KMS-11 (cell line): ENCODE measurements at regions not wholly inside any gene's neighbourhood (a gene's known extent, or its start where the extent isn't known, plus 50 kb on each side); places are given as distances from the start of the nearest gene placed in this dataset.

Experiments
- H2AFZ ChIP-seq: fragments of 200-600 bp; sonication (generic); 2 replicates; pipeline ENCODE4 v1.6.1; 2016; ENCODE audit warnings: antibody characterized with exemption, mixed run types, low read depth
- H3K27ac ChIP-seq: fragments of 200-600 bp; sonication (generic); 2 replicates; pipeline ENCODE4 v1.6.1; 2016; ENCODE audit warnings: mild to moderate bottlenecking, mixed run types
- H3K27me3 ChIP-seq: fragments of 200-600 bp; sonication (generic); 2 replicates; pipeline ENCODE4 v1.6.1; 2017; ENCODE audit warnings: mild to moderate bottlenecking, low read depth, mixed run types, moderate library complexity; ENCODE audit not compliant: insufficient read depth
- H3K36me3 ChIP-seq: fragments of 200-600 bp; sonication (generic); 2 replicates; pipeline ENCODE4 v1.6.1; 2017; ENCODE audit warnings: mild to moderate bottlenecking, mixed run types; ENCODE audit not compliant: insufficient read depth
- H3K4me1 ChIP-seq: fragments of 200-600 bp; sonication (generic); 2 replicates; pipeline ENCODE4 v1.6.1; 2016; ENCODE audit warnings: mild to moderate bottlenecking, low read depth, mixed run types; ENCODE audit not compliant: poor library complexity, severe bottlenecking
- H3K4me2 ChIP-seq: fragments of 200-600 bp; sonication (generic); 2 replicates; pipeline ENCODE4 v1.7.0; 2016; ENCODE audit warnings: mild to moderate bottlenecking, mixed run types
- H3K4me3 ChIP-seq: fragments of 200-600 bp; sonication (generic); IDR thresholded peaks from 2 replicates; pipeline ENCODE4 v1.6.1; 2017; ENCODE audit warnings: low read depth, low read length, mixed read lengths; ENCODE audit not compliant: insufficient read depth
- H3K79me2 ChIP-seq: fragments of 200-600 bp; sonication (generic); 2 replicates; pipeline ENCODE4 v1.6.1; 2016; ENCODE audit warnings: low read depth, mixed run types; ENCODE audit not compliant: insufficient read depth
- H3K9ac ChIP-seq: fragments of 200-600 bp; sonication (generic); 2 replicates; pipeline ENCODE4 v1.6.1; 2016; ENCODE audit warnings: mild to moderate bottlenecking, mixed run types
- H4K20me1 ChIP-seq: fragments of 200-600 bp; sonication (generic); 2 replicates; pipeline ENCODE4 v1.6.1; 2016; ENCODE audit warnings: mild to moderate bottlenecking, mixed run types; ENCODE audit not compliant: insufficient read depth
- CTCF ChIP-seq: fragments of 200-600 bp; sonication (generic); conservative IDR thresholded peaks from 2 replicates; pipeline ENCODE4 v1.6.1; 2017; ENCODE audit warnings: low read depth, mild to moderate bottlenecking, antibody characterized with exemption, low read length, moderate library complexity, mixed read lengths

- no peaks in the 10 kb centered on the region for H3K79me2 ChIP-seq
- no peaks in the 10 kb centered on the region for H4K20me1 ChIP-seq
- TF ChIP-seq CTCF = no peak
- H3K4me2 ChIP-seq = no peak overlapping the region
- H3K27ac ChIP-seq = no peak overlapping the region
- no peaks in the 10 kb centered on the region for H3K4me1 ChIP-seq
- no peak overlapping the region for H3K4me3 ChIP-seq
- H3K27me3 ChIP-seq = no peaks in the 10 kb centered on the region
- H3K9ac ChIP-seq = no peak overlapping the region
- no peaks in the 10 kb centered on the region for H3K36me3 ChIP-seq
- no peak overlapping the region for H2AFZ ChIP-seq
Observed at GRCh38 chr11:122362381-122362780, 246.4 kb upstream of the BLID start.

- no peak overlapping the region for H3K4me3 ChIP-seq
- H3K27ac ChIP-seq = no peak overlapping the region
- no peaks in the 10 kb centered on the region for H4K20me1 ChIP-seq
- H3K4me1 ChIP-seq = no peaks in the 10 kb centered on the region
- H3K79me2 ChIP-seq = no peaks in the 10 kb centered on the region
- TF ChIP-seq CTCF = no peak
- no peak overlapping the region for H3K4me2 ChIP-seq
- H2AFZ ChIP-seq = no peak overlapping the region
- no peak overlapping the region for H3K9ac ChIP-seq
- H3K36me3 ChIP-seq = no peaks in the 10 kb centered on the region
- no peaks in the 10 kb centered on the region for H3K27me3 ChIP-seq
Observed at GRCh38 chr11:122360875-122361274, 244.9 kb upstream of the BLID start.

GRCh38 chr11:122359081-122359571 lies 243.1 kb upstream of the BLID start:
- no peak overlapping the region for H3K4me3 ChIP-seq
- no peak overlapping the region for H3K27ac ChIP-seq
- H3K36me3 ChIP-seq = no peaks in the 10 kb centered on the region
- H3K4me2 ChIP-seq = no peak overlapping the region
- H4K20me1 ChIP-seq = no peaks in the 10 kb centered on the region
- no peak for TF ChIP-seq CTCF
- H3K27me3 ChIP-seq = no peaks in the 10 kb centered on the region
- H3K79me2 ChIP-seq = no peaks in the 10 kb centered on the region
- no peaks in the 10 kb centered on the region for H3K4me1 ChIP-seq
- no peak overlapping the region for H2AFZ ChIP-seq
- no peak overlapping the region for H3K9ac ChIP-seq

GRCh38 chr11:122358292-122358691 lies 242.3 kb upstream of the BLID start:
- no peak overlapping the region for H3K9ac ChIP-seq
- H3K27ac ChIP-seq = no peak overlapping the region
- H4K20me1 ChIP-seq = no peaks in the 10 kb centered on the region
- H2AFZ ChIP-seq = no peak overlapping the region
- no peak for TF ChIP-seq CTCF
- no peak overlapping the region for H3K4me3 ChIP-seq
- H3K79me2 ChIP-seq = no peaks in the 10 kb centered on the region
- no peak overlapping the region for H3K4me2 ChIP-seq
- no peaks in the 10 kb centered on the region for H3K27me3 ChIP-seq
- no peaks in the 10 kb centered on the region for H3K4me1 ChIP-seq
- H3K36me3 ChIP-seq = no peaks in the 10 kb centered on the region
